ENCODE measurements at regions not wholly inside any gene's neighbourhood (a gene's known extent, or its start where the extent isn't known, plus 50 kb on each side); places are given as distances from the start of the nearest gene placed in this dataset.

- no peak for DNase-seq (ENCODE audit: low read depth)
- H3K4me3 ChIP-seq (ENCODE audit: low read depth, low read length) = no peak overlapping the region
- TF ChIP-seq CTCF (conservative IDR thresholded peaks at IDR 0.05; ENCODE audit: low read depth, low read length) = no peak
These were observed 264.0 kb upstream of the PRICKLE1 start for GRCh38 chr12:42853370-42854140.

GRCh38 chr12:42846782-42847181 lies 257.2 kb upstream of the PRICKLE1 start:
- H3K4me3 ChIP-seq (ENCODE audit: low read depth, low read length) = no peak overlapping the region
- DNase-seq (ENCODE audit: low read depth) = no peak
- TF ChIP-seq CTCF (conservative IDR thresholded peaks at IDR 0.05; ENCODE audit: low read depth, low read length) = no peak

- TF ChIP-seq CTCF (conservative IDR thresholded peaks at IDR 0.05; ENCODE audit: low read depth, low read length) = no peak
These were observed 244.5 kb upstream of the PRICKLE1 start for GRCh38 chr12:42834062-42834461.

GRCh38 chr12:42828836-42829235 lies 239.3 kb upstream of the PRICKLE1 start:
- DNase-seq (ENCODE audit: low read depth) = no peak
- TF ChIP-seq CTCF (conservative IDR thresholded peaks at IDR 0.05; ENCODE audit: low read depth, low read length) = no peak
- no peak overlapping the region for H3K4me3 ChIP-seq (ENCODE audit: low read depth, low read length)

More at GRCh38 chr12:42834062-42834461, 244.5 kb upstream of the PRICKLE1 start:
- no peak for DNase-seq (ENCODE audit: low read depth)
- no peak overlapping the region for H3K4me3 ChIP-seq (ENCODE audit: low read depth, low read length)

GRCh38 chr12:42824327-42824726 lies 234.8 kb upstream of the PRICKLE1 start:
- no peak for DNase-seq (ENCODE audit: low read depth)
- no peak overlapping the region for H3K4me3 ChIP-seq (ENCODE audit: low read depth, low read length)
- no peak for TF ChIP-seq CTCF (conservative IDR thresholded peaks at IDR 0.05; ENCODE audit: low read depth, low read length)

- TF ChIP-seq CTCF (conservative IDR thresholded peaks at IDR 0.05; ENCODE audit: low read depth, low read length) = no peak
- H3K4me3 ChIP-seq (ENCODE audit: low read depth, low read length) = no peak overlapping the region
- DNase-seq (ENCODE audit: low read depth) = no peak
These were observed 234.1 kb upstream of the PRICKLE1 start for GRCh38 chr12:42823679-42824078.

GRCh38 chr12:42819846-42820245 lies 230.3 kb upstream of the PRICKLE1 start:
- DNase-seq (ENCODE audit: low read depth) = no peak
- H3K4me3 ChIP-seq (ENCODE audit: low read depth, low read length) = no peak overlapping the region
- no peak for TF ChIP-seq CTCF (conservative IDR thresholded peaks at IDR 0.05; ENCODE audit: low read depth, low read length)
